HepG2 (cell line): ENCODE measurements at regions not wholly inside any gene's neighbourhood (a gene's known extent, or its start where the extent isn't known, plus 50 kb on each side); places are given as distances from the start of the nearest gene placed in this dataset.

ENCODE experiments used
- ATAC-seq: fragments of 200-7000 bp; cut with Tn5 transposase; 3 replicates; pipeline ENCODE4 v1.9.1; 2020; ENCODE audit warnings: mild to moderate bottlenecking, moderate library complexity
- BruUV-seq: library from RNA; stranded (reverse); fragments of 400-500 nt; replicated peaks from 2 replicates; lab custom pipeline; 2021; lab: Mats Ljungman, UMichigan
- CTCF ChIA-PET: fragments of 300-600 bp; formaldehyde crosslinking; extraction: SDS; loops from one replicate; lab custom pipeline; 2021; ENCODE audit warnings: low total read pairs, inconsistent platforms, low intra/inter-chr PET ratio; lab: Yijun Ruan, JAX
- POLR2A ChIA-PET: fragments of 350-600 bp; sonication (Branson Sonifier 250); formaldehyde crosslinking; loops from one replicate; lab custom pipeline; 2020; ENCODE audit warnings: antibody characterized with exemption, inconsistent platforms; lab: Yijun Ruan, JAX
- DNase-seq: peaks from one replicate; pipeline ENCODE4 v3.0.0-alpha.2; 2015; ENCODE audit warnings: low spot score
- FAIRE-seq: peaks from 3 replicates; lab custom pipeline; 2011; peaks lifted over from hg19 to GRCh38; lab: Jason Lieb, UNC
- H2AFZ ChIP-seq: one replicate; pipeline ENCODE4 v1.6.1; 2011; ENCODE audit warnings: low read length, inconsistent platforms
- H3K27ac ChIP-seq: fragments of 300-600 bp; 3 replicates; pipeline ENCODE4 v1.8.0; 2011; ENCODE audit warnings: mixed run types, mild to moderate bottlenecking, mixed read lengths, low read length, inconsistent platforms; ENCODE audit not compliant: insufficient read depth; ENCODE audit errors: extremely low read length
- H3K27me3 ChIP-seq, 2 experiments: fragments of 200-600 bp in 1 of 2; 2 replicates in 1 of 2; 3 replicates in 1 of 2; pipeline versions ENCODE4 v1.6.0 to v1.8.0; 2011; ENCODE audit warnings: low read length in 2 of 2, mild to moderate bottlenecking in 2 of 2, moderate library complexity in 2 of 2, inconsistent platforms in 1 of 2; ENCODE audit not compliant: insufficient read depth in 2 of 2, control insufficient read depth in 1 of 2
- H3K36me3 ChIP-seq, 2 experiments: fragments of 200-600 bp in 1 of 2; replicated peaks in 1 of 2; 2 replicates in 1 of 2; 3 replicates in 1 of 2; pipeline versions ENCODE4 v1.5.1 to v1.8.0; 2011; ENCODE audit warnings: low read length in 2 of 2, inconsistent platforms in 1 of 2; ENCODE audit not compliant: insufficient read depth in 2 of 2, control insufficient read depth in 1 of 2
- H3K4me1 ChIP-seq: 2 replicates; pipeline ENCODE4 v1.5.1; 2012; ENCODE audit warnings: low read length, inconsistent platforms; ENCODE audit not compliant: insufficient read depth
- H3K4me2 ChIP-seq: 2 replicates; pipeline ENCODE4 v1.6.0; 2011; ENCODE audit warnings: low read depth, low read length, inconsistent platforms
- H3K4me3 ChIP-seq, 3 experiments: fragments of 200-600 bp in 1 of 3; sonication (generic), shearing (Covaris generic) in 1 of 3; replicated peaks in 1 of 3; 2 replicates each; pipeline ENCODE4 v1.5.1; 2011 to 2016; ENCODE audit warnings: low read length in 3 of 3, inconsistent platforms in 2 of 3, low read depth in 2 of 3, mild to moderate bottlenecking in 2 of 3, control low read depth in 1 of 3, mixed read lengths in 1 of 3; ENCODE audit not compliant: insufficient read depth in 1 of 3
- H3K79me2 ChIP-seq: one replicate; pipeline ENCODE4 v1.6.1; 2011; ENCODE audit warnings: low read length, inconsistent platforms; ENCODE audit not compliant: insufficient read depth
- H3K9ac ChIP-seq: 2 replicates; pipeline ENCODE4 v1.6.0; 2011; ENCODE audit warnings: mild to moderate bottlenecking, low read depth, low read length, inconsistent platforms; ENCODE audit not compliant: insufficient read depth
- H3K9me3 ChIP-seq: 2 replicates; pipeline ENCODE4 v1.5.1; 2012; ENCODE audit warnings: mild to moderate bottlenecking, low read length
- H4K20me1 ChIP-seq: 2 replicates; pipeline ENCODE4 v1.6.0; 2011; ENCODE audit warnings: inconsistent platforms, mild to moderate bottlenecking, low read length, moderate library complexity; ENCODE audit not compliant: insufficient read depth
- CEBPB ChIP-seq: IDR thresholded peaks from 2 replicates; pipeline ENCODE4 v1.6.1; 2011; ENCODE audit warnings: low read depth, low read length, improper control_type of control experiment, borderline replicate concordance
- ELF4 ChIP-seq: sonication (generic); formaldehyde crosslinking; IDR thresholded peaks from 2 replicates; pipeline ENCODE4 v1.5.0; 2020; ENCODE audit warnings: missing genetic modification reagents, mild to moderate bottlenecking, moderate library complexity, borderline replicate concordance
- POLR2AphosphoS2 ChIP-seq: IDR thresholded peaks from 2 replicates; pipeline ENCODE4 v1.6.1; 2011; ENCODE audit warnings: low read depth, low read length, improper control_type of control experiment
- RFX3 ChIP-seq: IDR thresholded peaks from 2 replicates; pipeline ENCODE4 v1.6.1; 2016; ENCODE audit warnings: missing biosample characterization, missing genetic modification reagents
- TCF7L2 ChIP-seq: IDR thresholded peaks from 2 replicates; pipeline ENCODE4 v1.6.1; 2011; ENCODE audit warnings: mild to moderate bottlenecking, low read depth, low read length, moderate library complexity
- ZNF558 ChIP-seq: sonication (generic); formaldehyde crosslinking; IDR thresholded peaks from 2 replicates; pipeline ENCODE4 v1.9.0; 2022; ENCODE audit warnings: mild to moderate bottlenecking, missing genetic modification reagents, borderline replicate concordance
- WGBS: methylation state at CpG from one replicate; pipeline ENCODE4 v1.1.6; 2017; ENCODE audit warnings: low lambda C conversion rate; 5-methylcytosine and 5-hydroxymethylcytosine counted together
- in situ Hi-C: cut with HindIII; loops from 2 replicates; pipeline ENCODE4 v1.10.0; 2017; ENCODE audit warnings: low pct_unique_long_range_greater_than_20kb; ENCODE audit not compliant: extremely low pct_ligation_motif_present
- intact Hi-C: fragments of 100-400 bp; cut with micrococcal nuclease; formaldehyde crosslinking; loops from one replicate; pipeline ENCODE4 v1.10.0; 2022; ENCODE audit not compliant: unreplicated experiment
- TF ChIP-seq, protein P1 (sequence below): sonication (generic); formaldehyde crosslinking; IDR thresholded peaks from 2 replicates; pipeline ENCODE4 v1.5.1; 2020; ENCODE audit warnings: missing genetic modification reagents, mild to moderate bottlenecking, borderline replicate concordance
- TF ChIP-seq, protein P2 (sequence below): sonication (generic); formaldehyde crosslinking; IDR thresholded peaks from 2 replicates; pipeline ENCODE4 v1.8.0; 2022; ENCODE audit warnings: mild to moderate bottlenecking, missing genetic modification reagents

DNA sequence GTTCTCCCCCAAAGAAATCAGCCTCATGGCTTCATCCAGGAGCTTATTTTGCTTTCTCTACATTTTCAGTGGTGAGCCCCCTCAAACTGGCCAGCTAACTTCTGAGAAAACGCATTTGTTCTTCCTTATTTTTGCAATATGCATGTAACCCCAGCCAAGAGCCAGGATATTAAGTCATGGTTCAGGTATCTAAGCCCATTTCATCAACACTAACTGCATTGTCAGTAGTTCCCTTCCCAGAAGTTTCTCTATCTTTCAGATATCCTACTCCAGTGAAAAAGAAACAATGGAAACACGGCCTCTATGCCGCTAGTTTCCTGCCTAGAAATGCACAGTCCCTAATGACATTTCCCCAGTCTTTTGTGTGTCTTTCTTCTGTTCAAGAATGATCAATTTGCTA is 102.8 kb upstream of the RASSF8 start:
- CTCF ChIA-PET, result no interaction called here
- Histone ChIP-seq H3K27ac (no peak overlapping the region), H3K79me2 (no peaks in the 10 kb centered on the region), H3K36me3 (no peaks in the 10 kb centered on the region), H2AFZ (no peak overlapping the region), H3K4me3 (no peak overlapping the region), H3K9me3 (no peaks in the 10 kb centered on the region), H3K4me1 (no peaks in the 10 kb centered on the region), H3K9ac (no peak overlapping the region), H3K4me2 (no peak overlapping the region), H4K20me1 (no peaks in the 10 kb centered on the region), H3K27me3 (no peaks in the 10 kb centered on the region)
- no peak for TF ChIP-seq TCF7L2
- TF ChIP-seq POLR2AphosphoS2, result no peak
- TF ChIP-seq ELF4, result no peak
- no TSS peak for BruUV-seq
- WGBS, result 22% methylated on average over 3 of the region's 3 CpGs
- in situ Hi-C loops (no loop called here), intact Hi-C loops (no loop called here)
- ATAC-seq (no peak), FAIRE-seq (no peak), DNase-seq (no peak)
- POLR2A ChIA-PET, result no interaction called here

DNA sequence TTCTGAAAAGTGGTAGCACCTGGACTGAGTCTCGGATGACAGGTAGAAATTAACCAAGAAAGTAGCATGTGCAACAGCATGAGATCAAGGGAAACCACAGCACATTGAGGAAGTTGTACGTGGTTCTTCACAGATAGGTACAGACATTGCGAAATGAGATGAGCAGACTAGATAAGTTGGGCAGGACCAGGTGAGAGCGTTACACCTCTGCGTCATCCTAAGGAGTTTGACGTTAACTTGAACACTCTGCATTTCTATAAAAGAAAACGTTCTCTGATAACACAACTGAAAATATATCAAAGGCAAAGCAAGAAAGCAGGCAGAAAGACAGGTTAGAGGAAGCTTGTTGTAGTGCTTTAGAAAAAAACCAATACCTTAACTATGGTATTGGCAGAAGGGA is 98.5 kb upstream of the RASSF8 start:
- Histone ChIP-seq H2AFZ (no peak overlapping the region), H4K20me1 (no peaks in the 10 kb centered on the region), H3K79me2 (no peaks in the 10 kb centered on the region), H3K27me3 (no peaks in the 10 kb centered on the region), H3K27ac (no peak overlapping the region), H3K4me1 (no peaks in the 10 kb centered on the region), H3K4me2 (no peak overlapping the region), H3K4me3 (no peak overlapping the region), H3K9me3 (no peaks in the 10 kb centered on the region), H3K9ac (no peak overlapping the region), H3K36me3 (no peaks in the 10 kb centered on the region)
- DNase-seq (no peak), FAIRE-seq (no peak), ATAC-seq (no peak)
- TF ChIP-seq RFX3 (CRISPR knock-in tag) (no peak), CEBPB (0 out of 2 replicates have a peak, but pooled peaks have one; percentile 2), ZNF558 (CRISPR knock-in tag) (no peak)
- TF ChIP-seq, protein P1, sequence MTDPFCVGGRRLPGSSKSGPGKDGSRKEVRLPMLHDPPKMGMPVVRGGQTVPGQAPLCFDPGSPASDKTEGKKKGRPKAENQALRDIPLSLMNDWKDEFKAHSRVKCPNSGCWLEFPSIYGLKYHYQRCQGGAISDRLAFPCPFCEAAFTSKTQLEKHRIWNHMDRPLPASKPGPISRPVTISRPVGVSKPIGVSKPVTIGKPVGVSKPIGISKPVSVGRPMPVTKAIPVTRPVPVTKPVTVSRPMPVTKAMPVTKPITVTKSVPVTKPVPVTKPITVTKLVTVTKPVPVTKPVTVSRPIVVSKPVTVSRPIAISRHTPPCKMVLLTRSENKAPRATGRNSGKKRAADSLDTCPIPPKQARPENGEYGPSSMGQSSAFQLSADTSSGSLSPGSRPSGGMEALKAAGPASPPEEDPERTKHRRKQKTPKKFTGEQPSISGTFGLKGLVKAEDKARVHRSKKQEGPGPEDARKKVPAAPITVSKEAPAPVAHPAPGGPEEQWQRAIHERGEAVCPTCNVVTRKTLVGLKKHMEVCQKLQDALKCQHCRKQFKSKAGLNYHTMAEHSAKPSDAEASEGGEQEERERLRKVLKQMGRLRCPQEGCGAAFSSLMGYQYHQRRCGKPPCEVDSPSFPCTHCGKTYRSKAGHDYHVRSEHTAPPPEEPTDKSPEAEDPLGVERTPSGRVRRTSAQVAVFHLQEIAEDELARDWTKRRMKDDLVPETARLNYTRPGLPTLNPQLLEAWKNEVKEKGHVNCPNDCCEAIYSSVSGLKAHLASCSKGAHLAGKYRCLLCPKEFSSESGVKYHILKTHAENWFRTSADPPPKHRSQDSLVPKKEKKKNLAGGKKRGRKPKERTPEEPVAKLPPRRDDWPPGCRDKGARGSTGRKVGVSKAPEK (CRISPR knock-in tag), result no peak
- TF ChIP-seq, protein P2, sequence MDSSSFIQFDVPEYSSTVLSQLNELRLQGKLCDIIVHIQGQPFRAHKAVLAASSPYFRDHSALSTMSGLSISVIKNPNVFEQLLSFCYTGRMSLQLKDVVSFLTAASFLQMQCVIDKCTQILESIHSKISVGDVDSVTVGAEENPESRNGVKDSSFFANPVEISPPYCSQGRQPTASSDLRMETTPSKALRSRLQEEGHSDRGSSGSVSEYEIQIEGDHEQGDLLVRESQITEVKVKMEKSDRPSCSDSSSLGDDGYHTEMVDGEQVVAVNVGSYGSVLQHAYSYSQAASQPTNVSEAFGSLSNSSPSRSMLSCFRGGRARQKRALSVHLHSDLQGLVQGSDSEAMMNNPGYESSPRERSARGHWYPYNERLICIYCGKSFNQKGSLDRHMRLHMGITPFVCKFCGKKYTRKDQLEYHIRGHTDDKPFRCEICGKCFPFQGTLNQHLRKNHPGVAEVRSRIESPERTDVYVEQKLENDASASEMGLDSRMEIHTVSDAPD (CRISPR knock-in tag), result no peak
- in situ Hi-C loops (no loop called here), intact Hi-C loops (no loop called here)
- ChIA-PET POLR2A (no interaction called here), CTCF (no interaction called here)
- BruUV-seq, result no TSS peak
- 23% methylated on average over 7 of the region's 7 CpGs for WGBS
